Kidney epithelial cell (primary cell): ENCODE measurements at regions not wholly inside any gene's neighbourhood (a gene's known extent, or its start where the extent isn't known, plus 50 kb on each side); places are given as distances from the start of the nearest gene placed in this dataset.

Experiments
- DNase-seq: peaks from one replicate; pipeline ENCODE4 v3.0.0-alpha.2; 2010; ENCODE audit warnings: low read depth
- H3K27me3 ChIP-seq: 2 replicates; pipeline ENCODE4 v1.6.0; 2011; ENCODE audit warnings: low read length; ENCODE audit not compliant: control insufficient read depth, insufficient read depth
- H3K36me3 ChIP-seq: 2 replicates; pipeline ENCODE4 v1.5.1; 2011; ENCODE audit warnings: low read length; ENCODE audit not compliant: control insufficient read depth, insufficient read depth
- H3K4me3 ChIP-seq: 2 replicates; pipeline ENCODE4 v1.5.1; 2011; ENCODE audit warnings: low read depth, mild to moderate bottlenecking, control low read depth, low read length
- CTCF ChIP-seq: IDR thresholded peaks from 2 replicates; pipeline ENCODE4 v1.5.1; 2011; ENCODE audit warnings: mild to moderate bottlenecking, moderate library complexity, low read length, control low read depth, inconsistent platforms; ENCODE audit not compliant: insufficient read depth, poor library complexity, severe bottlenecking

- TF ChIP-seq CTCF = no peak
- Histone ChIP-seq H3K4me3 (no peak overlapping the region), H3K27me3 (no peaks in the 10 kb centered on the region), H3K36me3 (no peaks in the 10 kb centered on the region)
- no peak for DNase-seq
Measured at GRCh38 chr3:18964640-18965039, 183.7 kb upstream of the KCNH8 start.

- Histone ChIP-seq H3K36me3 (no peaks in the 10 kb centered on the region), H3K4me3 (no peak overlapping the region), H3K27me3 (no peaks in the 10 kb centered on the region)
- TF ChIP-seq CTCF = no peak
- DNase-seq = no peak
Measured at GRCh38 chr3:18951333-18951732, 197.0 kb upstream of the KCNH8 start.

GRCh38 chr3:18946524-18946923 lies 201.8 kb upstream of the KCNH8 start:
- Histone ChIP-seq H3K36me3 (no peaks in the 10 kb centered on the region), H3K27me3 (no peaks in the 10 kb centered on the region), H3K4me3 (no peak overlapping the region)
- no peak for DNase-seq
- TF ChIP-seq CTCF = no peak

- Histone ChIP-seq H3K4me3 (no peak overlapping the region), H3K27me3 (no peaks in the 10 kb centered on the region), H3K36me3 (no peaks in the 10 kb centered on the region)
- TF ChIP-seq CTCF = no peak
- DNase-seq = no peak
Measured at GRCh38 chr3:18937574-18937973, 210.7 kb upstream of the KCNH8 start.

- Histone ChIP-seq H3K36me3 (no peaks in the 10 kb centered on the region), H3K27me3 (no peaks in the 10 kb centered on the region), H3K4me3 (no peak overlapping the region)
- TF ChIP-seq CTCF = no peak
- DNase-seq = no peak
Measured at GRCh38 chr3:18919158-18919557, 229.2 kb upstream of the KCNH8 start.

- no peaks in the 10 kb centered on the region for H3K36me3 ChIP-seq
- H3K4me3 ChIP-seq = no peak overlapping the region
- no peaks in the 10 kb centered on the region for H3K27me3 ChIP-seq
- DNase-seq = no peak
- TF ChIP-seq CTCF = no peak
Measured at GRCh38 chr3:18917923-18918322, 230.4 kb upstream of the KCNH8 start.
